GM06990 (cell line): ENCODE measurements at regions not wholly inside any gene's neighbourhood (a gene's known extent, or its start where the extent isn't known, plus 50 kb on each side); places are given as distances from the start of the nearest gene placed in this dataset.

Experiments
- DNase-seq: peaks from one replicate; pipeline ENCODE4 v3.0.0-alpha.2; 2011; ENCODE audit not compliant: insufficient read length; ENCODE audit errors: extremely low read depth
- H3K27me3 ChIP-seq: replicated peaks from 2 replicates; pipeline ENCODE4 v1.6.0; 2011; ENCODE audit warnings: low read length; ENCODE audit not compliant: control insufficient read depth, insufficient read depth
- H3K36me3 ChIP-seq: 2 replicates; pipeline ENCODE4 v1.5.1; 2011; ENCODE audit warnings: low read length; ENCODE audit not compliant: control insufficient read depth, insufficient read depth
- H3K4me3 ChIP-seq: replicated peaks from 2 replicates; pipeline ENCODE4 v1.5.1; 2011; ENCODE audit warnings: low read depth, mild to moderate bottlenecking, control low read depth, low read length
- TF ChIP-seq, protein P1 (sequence below): IDR thresholded peaks from 2 replicates; pipeline ENCODE4 v1.5.1; 2011; ENCODE audit warnings: low read length, control low read depth, mild to moderate bottlenecking, inconsistent platforms; ENCODE audit not compliant: insufficient read depth, poor library complexity, severe bottlenecking

DNA sequence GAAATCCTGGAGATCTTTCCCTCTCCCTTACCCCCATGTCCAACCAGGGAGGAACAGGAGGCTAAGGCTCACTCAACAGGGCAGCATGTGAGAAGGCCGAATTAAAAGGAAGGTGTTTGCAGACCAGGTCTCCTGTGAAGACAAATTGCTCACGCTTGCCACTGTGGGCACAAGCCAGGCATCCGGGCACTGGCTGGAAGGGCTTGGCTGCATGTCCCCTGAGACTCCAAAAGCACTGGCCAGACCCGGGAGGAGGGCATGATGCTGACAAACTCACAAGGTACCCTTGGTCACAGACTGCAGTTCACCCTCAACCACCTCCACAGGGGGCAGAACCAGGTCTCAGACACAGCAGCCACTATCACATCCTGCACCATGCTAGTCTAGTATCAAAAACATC is 113.7 kb upstream of the NSMCE3 start:
- DNase-seq, result no peak
- no peaks in the 10 kb centered on the region for H3K36me3 ChIP-seq
- H3K4me3 ChIP-seq, result no peak overlapping the region
- TF ChIP-seq, protein P1, sequence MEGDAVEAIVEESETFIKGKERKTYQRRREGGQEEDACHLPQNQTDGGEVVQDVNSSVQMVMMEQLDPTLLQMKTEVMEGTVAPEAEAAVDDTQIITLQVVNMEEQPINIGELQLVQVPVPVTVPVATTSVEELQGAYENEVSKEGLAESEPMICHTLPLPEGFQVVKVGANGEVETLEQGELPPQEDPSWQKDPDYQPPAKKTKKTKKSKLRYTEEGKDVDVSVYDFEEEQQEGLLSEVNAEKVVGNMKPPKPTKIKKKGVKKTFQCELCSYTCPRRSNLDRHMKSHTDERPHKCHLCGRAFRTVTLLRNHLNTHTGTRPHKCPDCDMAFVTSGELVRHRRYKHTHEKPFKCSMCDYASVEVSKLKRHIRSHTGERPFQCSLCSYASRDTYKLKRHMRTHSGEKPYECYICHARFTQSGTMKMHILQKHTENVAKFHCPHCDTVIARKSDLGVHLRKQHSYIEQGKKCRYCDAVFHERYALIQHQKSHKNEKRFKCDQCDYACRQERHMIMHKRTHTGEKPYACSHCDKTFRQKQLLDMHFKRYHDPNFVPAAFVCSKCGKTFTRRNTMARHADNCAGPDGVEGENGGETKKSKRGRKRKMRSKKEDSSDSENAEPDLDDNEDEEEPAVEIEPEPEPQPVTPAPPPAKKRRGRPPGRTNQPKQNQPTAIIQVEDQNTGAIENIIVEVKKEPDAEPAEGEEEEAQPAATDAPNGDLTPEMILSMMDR, result no peak
- H3K27me3 ChIP-seq, result no peaks in the 10 kb centered on the region

GRCh38 chr15:29382862-29383261 is 113.2 kb upstream of the NSMCE3 start:
- Histone ChIP-seq H3K36me3 (no peaks in the 10 kb centered on the region), H3K27me3 (no peaks in the 10 kb centered on the region), H3K4me3 (no peak overlapping the region)
- DNase-seq, result no peak
- TF ChIP-seq, protein P1, result no peak

DNA sequence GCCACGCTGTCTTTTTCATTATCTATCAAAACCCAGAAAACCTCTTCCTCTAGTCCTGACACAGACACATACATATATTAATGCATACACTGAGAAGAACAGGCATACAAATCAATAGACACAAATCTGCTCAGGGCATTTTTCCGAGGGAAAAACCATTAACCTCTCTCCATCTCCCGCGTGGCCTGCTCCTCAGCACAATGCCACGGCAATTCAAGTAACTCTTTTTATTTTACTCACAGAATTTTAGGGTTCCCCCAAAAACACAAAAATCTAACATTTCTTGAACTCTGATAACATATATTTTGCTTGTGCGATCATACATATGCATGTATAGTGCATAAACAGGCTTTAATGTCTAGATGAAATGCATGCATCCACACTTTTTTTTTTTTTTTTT is 110.8 kb upstream of the NSMCE3 start:
- DNase-seq, result no peak
- TF ChIP-seq, protein P1, result no peak

DNA sequence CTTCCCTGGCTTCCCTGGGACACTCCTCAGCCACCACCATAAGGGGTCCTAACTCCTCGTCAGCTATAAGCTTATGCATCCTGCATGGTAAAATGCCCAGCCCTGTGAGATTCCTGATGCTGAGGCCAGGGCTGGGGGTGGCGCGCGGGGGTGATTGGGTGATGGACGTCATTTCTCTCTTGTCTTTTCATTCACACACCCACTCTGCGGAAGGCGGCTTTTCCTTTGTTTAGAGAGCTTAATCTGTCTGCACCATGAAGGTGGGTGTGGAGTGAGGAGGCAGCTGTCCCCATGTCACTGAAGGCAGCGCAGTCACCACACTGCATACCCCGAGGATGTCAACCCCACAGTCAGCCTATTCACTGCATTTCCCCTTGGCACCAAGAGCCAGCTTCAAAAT is 110.0 kb upstream of the NSMCE3 start:
- TF ChIP-seq, protein P1, result no peak
- Histone ChIP-seq H3K27me3 (no peaks in the 10 kb centered on the region), H3K36me3 (no peaks in the 10 kb centered on the region), H3K4me3 (no peak overlapping the region)
- no peak for DNase-seq

More for the DNA sequence above, 110.8 kb upstream of the NSMCE3 start:
- H3K36me3 ChIP-seq, result no peaks in the 10 kb centered on the region
- no peaks in the 10 kb centered on the region for H3K27me3 ChIP-seq
- H3K4me3 ChIP-seq, result no peak overlapping the region

DNA sequence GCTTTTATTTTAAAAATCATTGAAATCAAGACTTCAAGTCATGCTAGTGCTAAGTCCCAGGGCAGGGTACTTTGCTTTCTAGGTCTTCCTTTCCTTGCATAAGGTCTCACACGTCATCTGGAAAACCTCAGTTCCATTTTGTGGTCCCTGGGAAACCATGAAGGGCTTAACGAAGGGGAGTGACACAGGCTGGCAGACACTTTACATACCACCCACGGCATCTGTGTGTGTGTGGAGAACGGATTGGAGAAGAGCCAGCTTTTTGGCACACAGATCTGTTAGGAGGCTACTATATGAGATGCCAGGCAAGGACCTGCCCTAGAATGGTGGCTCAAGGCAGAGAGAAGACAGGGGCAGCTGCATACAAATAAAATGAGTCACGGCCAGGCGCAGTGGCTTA is 107.5 kb upstream of the NSMCE3 start:
- TF ChIP-seq, protein P1, result no peak
- Histone ChIP-seq H3K4me3 (no peak overlapping the region), H3K27me3 (no peaks in the 10 kb centered on the region), H3K36me3 (no peaks in the 10 kb centered on the region)
- no peak for DNase-seq

DNA sequence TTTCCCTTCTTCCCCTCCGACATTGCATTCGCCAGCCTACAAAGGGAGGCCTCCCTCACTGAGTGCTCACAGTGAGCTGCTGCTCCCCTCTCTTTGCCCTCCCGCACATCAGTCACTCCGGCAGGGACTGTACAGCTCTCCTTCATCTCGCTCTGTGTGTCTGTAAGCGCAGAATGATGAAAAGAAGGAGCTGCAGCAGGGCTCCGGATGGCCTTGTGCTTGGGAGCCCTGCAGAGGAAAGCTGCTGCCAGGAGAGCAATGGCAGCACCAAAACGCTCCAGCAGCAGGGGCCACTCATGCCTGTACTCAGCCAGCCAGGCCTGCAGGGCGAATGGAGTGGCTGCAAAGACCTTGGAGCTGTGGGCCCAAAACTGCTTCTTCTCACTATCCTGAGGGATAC is 107.0 kb upstream of the NSMCE3 start:
- no peaks in the 10 kb centered on the region for H3K27me3 ChIP-seq

More for the DNA sequence above, 107.0 kb upstream of the NSMCE3 start:
- Histone ChIP-seq H3K36me3 (no peaks in the 10 kb centered on the region), H3K4me3 (no peak overlapping the region)
- TF ChIP-seq, protein P1, result no peak
- no peak for DNase-seq
